Hepatocyte (in vitro differentiated cells): ENCODE measurements at regions not wholly inside any gene's neighbourhood (a gene's known extent, or its start where the extent isn't known, plus 50 kb on each side); places are given as distances from the start of the nearest gene placed in this dataset.

Experiments used
- DNase-seq: peaks from one replicate; pipeline ENCODE4 v3.0.0-alpha.2; 2016; ENCODE audit warnings: low spot score
- H2AFZ ChIP-seq: fragments of 200-600 bp; sonication (generic); 2 replicates; pipeline ENCODE4 v1.6.0; 2016; ENCODE audit warnings: antibody characterized with exemption, mild to moderate bottlenecking
- H3K27ac ChIP-seq: fragments of 200-600 bp; sonication (generic); 2 replicates; pipeline ENCODE4 v1.5.1; 2016; ENCODE audit warnings: mild to moderate bottlenecking
- H3K27me3 ChIP-seq: fragments of 200-600 bp; sonication (generic); 2 replicates; pipeline ENCODE4 v1.6.1; 2016
- H3K36me3 ChIP-seq: fragments of 200-600 bp; sonication (generic); replicated peaks from 2 replicates; pipeline ENCODE4 v1.5.1; 2016; ENCODE audit warnings: low read depth; ENCODE audit not compliant: insufficient read depth
- H3K4me1 ChIP-seq: fragments of 200-600 bp; sonication (generic); 2 replicates; pipeline ENCODE4 v1.5.1; 2016; ENCODE audit warnings: mild to moderate bottlenecking, moderate library complexity; ENCODE audit not compliant: insufficient read depth
- H3K4me2 ChIP-seq: fragments of 200-600 bp; sonication (generic); 2 replicates; pipeline ENCODE4 v1.6.0; 2016
- H3K4me3 ChIP-seq: fragments of 200-600 bp; sonication (generic); 2 replicates; pipeline ENCODE4 v1.5.1; 2016; ENCODE audit warnings: mild to moderate bottlenecking
- H3K79me2 ChIP-seq: fragments of 200-600 bp; sonication (generic); 2 replicates; pipeline ENCODE4 v1.6.0; 2017; ENCODE audit warnings: mild to moderate bottlenecking
- H3K9me2 ChIP-seq: fragments of 200-600 bp; sonication (generic); replicated peaks from 2 replicates; pipeline ENCODE4 v1.6.0; 2017; ENCODE audit warnings: mild to moderate bottlenecking; ENCODE audit not compliant: insufficient read depth
- H3K9me3 ChIP-seq: fragments of 200-600 bp; sonication (generic); 2 replicates; pipeline ENCODE4 v1.5.1; 2016; ENCODE audit warnings: low read depth, mild to moderate bottlenecking
- H4K20me1 ChIP-seq: fragments of 200-600 bp; sonication (generic); 2 replicates; pipeline ENCODE4 v1.6.0; 2016; ENCODE audit warnings: mild to moderate bottlenecking; ENCODE audit not compliant: insufficient read depth, poor library complexity, severe bottlenecking
- CTCF ChIP-seq: fragments of 200-600 bp; sonication (generic); IDR thresholded peaks from 2 replicates; pipeline ENCODE4 v1.5.1; 2016; ENCODE audit warnings: antibody characterized with exemption, mild to moderate bottlenecking; ENCODE audit not compliant: poor library complexity
- EZH2 ChIP-seq: fragments of 200-600 bp; sonication (generic); IDR thresholded peaks from 2 replicates; pipeline ENCODE4 v1.6.1; 2016; ENCODE audit warnings: antibody characterized with exemption, mild to moderate bottlenecking, borderline replicate concordance
- EZH2phosphoT487 ChIP-seq: fragments of 200-600 bp; sonication (generic); IDR thresholded peaks from one replicate; pipeline ENCODE4 v1.6.1; 2018; ENCODE audit warnings: antibody characterized with exemption, mild to moderate bottlenecking, low read depth, moderate library complexity; ENCODE audit not compliant: unreplicated experiment, severe bottlenecking
- WGBS: methylation state at CpG from one replicate; pipeline ENCODE4 v1.1.6; 2016; ENCODE audit warnings: low lambda C conversion rate; ENCODE audit errors: missing lambda C conversion rate; 5-methylcytosine and 5-hydroxymethylcytosine counted together

GRCh38 chr14:29458547-29458946 lies 469.1 kb downstream of the PRKD1 start:
- Histone ChIP-seq H3K4me2 (no peak overlapping the region), H3K9me2 (no peaks in the 10 kb centered on the region), H3K36me3 (no peaks in the 10 kb centered on the region), H3K9me3 (no peaks in the 10 kb centered on the region), H3K27me3 (peaks cover 4% of the 10 kb centered on the region), H3K79me2 (no peaks in the 10 kb centered on the region), H3K4me3 (no peak overlapping the region), H4K20me1 (no peaks in the 10 kb centered on the region), H3K27ac (no peak overlapping the region), H2AFZ (no peak overlapping the region), H3K4me1 (no peaks in the 10 kb centered on the region)
- no peak for DNase-seq
- 50% methylated on average over 1 of the region's 1 CpG for WGBS
- TF ChIP-seq EZH2, result no peak
- no peak for TF ChIP-seq EZH2phosphoT487
- no peak for TF ChIP-seq CTCF

- no peak for DNase-seq
- Histone ChIP-seq H2AFZ (no peak overlapping the region), H3K9me3 (no peaks in the 10 kb centered on the region), H3K27ac (no peak overlapping the region), H3K4me1 (no peaks in the 10 kb centered on the region), H3K27me3 (peaks cover 4% of the 10 kb centered on the region), H3K36me3 (no peaks in the 10 kb centered on the region), H3K4me2 (no peak overlapping the region), H4K20me1 (no peaks in the 10 kb centered on the region), H3K9me2 (no peaks in the 10 kb centered on the region), H3K79me2 (no peaks in the 10 kb centered on the region), H3K4me3 (no peak overlapping the region)
- 80% methylated on average over 5 of the region's 5 CpGs for WGBS
- no peak for TF ChIP-seq EZH2
- no peak for TF ChIP-seq CTCF
- TF ChIP-seq EZH2phosphoT487, result no peak
Measured at GRCh38 chr14:29459531-29459930, 468.1 kb downstream of the PRKD1 start.

- Histone ChIP-seq H3K9me3 (no peaks in the 10 kb centered on the region), H3K79me2 (no peaks in the 10 kb centered on the region), H3K36me3 (no peaks in the 10 kb centered on the region), H3K27ac (no peak overlapping the region), H3K4me1 (no peaks in the 10 kb centered on the region), H2AFZ (no peak overlapping the region), H4K20me1 (no peaks in the 10 kb centered on the region), H3K4me2 (no peak overlapping the region), H3K9me2 (no peaks in the 10 kb centered on the region), H3K4me3 (no peak overlapping the region), H3K27me3 (peaks cover 4% of the 10 kb centered on the region)
- WGBS, result 86% methylated on average over 4 of the region's 4 CpGs
- DNase-seq, result no peak
- TF ChIP-seq EZH2phosphoT487 (no peak), CTCF (no peak), EZH2 (no peak)
Measured at GRCh38 chr14:29459969-29460560, 467.6 kb downstream of the PRKD1 start.

DNA sequence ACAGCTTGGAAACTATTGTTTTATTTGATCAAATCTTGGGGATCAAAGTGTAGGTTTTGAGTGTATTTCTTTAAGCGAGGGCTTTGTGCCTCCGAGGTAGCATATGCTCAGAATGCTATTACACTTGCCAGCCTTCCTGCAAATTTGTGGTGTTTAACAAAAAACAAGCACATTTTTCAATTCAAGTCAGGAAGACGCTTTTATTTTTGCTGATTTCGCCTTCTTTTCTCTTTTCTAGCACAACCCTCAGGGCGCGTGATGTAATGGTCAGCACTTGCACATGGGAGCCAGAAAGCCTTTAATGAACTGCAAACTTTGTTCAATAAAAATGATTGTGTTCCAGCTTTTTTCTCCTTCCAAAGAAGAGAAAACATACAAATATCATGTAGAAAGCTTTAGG lies 466.5 kb downstream of the PRKD1 start:
- Histone ChIP-seq H2AFZ (no peak overlapping the region), H3K4me1 (no peaks in the 10 kb centered on the region), H3K4me2 (no peak overlapping the region), H3K4me3 (no peak overlapping the region), H3K9me3 (no peaks in the 10 kb centered on the region), H3K27me3 (peaks cover 4% of the 10 kb centered on the region), H3K9me2 (no peaks in the 10 kb centered on the region), H3K36me3 (no peaks in the 10 kb centered on the region), H3K79me2 (no peaks in the 10 kb centered on the region), H4K20me1 (no peaks in the 10 kb centered on the region), H3K27ac (no peak overlapping the region)
- TF ChIP-seq CTCF, result no peak
- no peak for TF ChIP-seq EZH2phosphoT487
- TF ChIP-seq EZH2, result no peak
- 77% methylated on average over 6 of the region's 6 CpGs for WGBS
- DNase-seq, result no peak
